Gastroesophageal sphincter (tissue), 3 donors: ENCODE measurements at regions not wholly inside any gene's neighbourhood (a gene's known extent, or its start where the extent isn't known, plus 50 kb on each side); places are given as distances from the start of the nearest gene placed in this dataset.

Experiments
- CTCF ChIP-seq, 4 experiments: fragments of 200-600 bp in 2 of 4; fragments of 450-650 bp in 2 of 4; sonication (generic) in 1 of 4; IDR thresholded peaks; one replicate each; pipeline ENCODE4 v1.5.1; 2017 to 2019; ENCODE audit warnings: antibody characterized with exemption in 4 of 4, mild to moderate bottlenecking in 2 of 4, moderate library complexity in 2 of 4
- POLR2A ChIP-seq, 2 donors: fragments of 450-650 bp; IDR thresholded peaks; one replicate each; pipeline ENCODE4 v1.6.1; 2017; ENCODE audit warnings: antibody characterized with exemption in 2 of 2, mild to moderate bottlenecking in 2 of 2, moderate library complexity in 1 of 2
- POLR2AphosphoS5 ChIP-seq: sonication (generic); formaldehyde crosslinking; IDR thresholded peaks from one replicate; pipeline ENCODE4 v1.6.1; 2017; ENCODE audit warnings: antibody characterized with exemption

DNA sequence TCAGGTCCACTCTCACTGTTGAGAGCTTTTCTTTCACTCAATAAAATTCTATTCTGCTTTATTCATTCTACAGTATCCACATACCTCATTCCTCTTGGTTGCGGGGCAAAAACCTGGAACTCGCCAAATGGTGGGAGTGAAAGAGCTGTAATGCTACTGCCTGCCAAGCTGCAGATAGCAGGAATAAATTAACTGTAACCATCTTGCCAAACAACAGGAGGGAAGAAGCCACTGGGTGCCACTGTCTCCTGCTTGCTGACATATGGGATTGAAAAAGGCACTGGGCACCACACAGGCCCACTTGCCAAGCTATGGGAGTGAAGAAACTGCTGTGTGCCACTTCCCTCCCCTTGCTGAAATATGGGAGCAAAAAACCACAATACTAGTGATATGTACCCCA lies 111.9 kb upstream of the CNTN1 start:
- TF ChIP-seq CTCF (IDR thresholded peaks at IDR 0.05) (no peak), POLR2AphosphoS5 (no peak), POLR2A (IDR thresholded peaks at IDR 0.05) (no peak)
